Fibroblast of lung (primary cell): ENCODE measurements at regions not wholly inside any gene's neighbourhood (a gene's known extent, or its start where the extent isn't known, plus 50 kb on each side); places are given as distances from the start of the nearest gene placed in this dataset.

ENCODE experiments used
- DNase-seq, 2 donors: peaks; one replicate each; pipeline versions ENCODE4 v3.0.0 to v3.0.0-alpha.2; 2010; ENCODE audit warnings: low read depth in 2 of 2
- H2AFZ ChIP-seq: 2 replicates; pipeline ENCODE4 v1.5.1; 2012; ENCODE audit warnings: low read length, control low read depth, inconsistent platforms
- H3K27ac ChIP-seq: 2 replicates; pipeline ENCODE4 v1.5.1; 2011; ENCODE audit warnings: low read length, control low read depth; ENCODE audit not compliant: insufficient read depth
- H3K27me3 ChIP-seq: 2 replicates; pipeline ENCODE4 v1.5.1; 2011; ENCODE audit warnings: mild to moderate bottlenecking, low read length; ENCODE audit not compliant: control insufficient read depth, insufficient read depth
- H3K36me3 ChIP-seq: 2 replicates; pipeline ENCODE4 v1.5.1; 2011; ENCODE audit warnings: low read length; ENCODE audit not compliant: control insufficient read depth, insufficient read depth
- H3K4me1 ChIP-seq: 2 replicates; pipeline ENCODE4 v1.5.1; 2011; ENCODE audit warnings: low read length; ENCODE audit not compliant: control insufficient read depth, insufficient read depth; ENCODE audit errors: extremely low read depth
- H3K4me2 ChIP-seq: 2 replicates; pipeline ENCODE4 v1.5.1; 2011; ENCODE audit warnings: low read length, control low read depth; ENCODE audit not compliant: insufficient read depth; ENCODE audit errors: extremely low read depth
- H3K4me3 ChIP-seq, 4 experiments: fragments of 200-600 bp in 1 of 4; sonication (generic) in 1 of 4; replicated peaks in 1 of 4; 2 replicates each; pipeline ENCODE4 v1.5.1; 2011 to 2016; ENCODE audit warnings: low read length in 4 of 4, low read depth in 3 of 4, mild to moderate bottlenecking in 3 of 4, control low read depth in 2 of 4, inconsistent platforms in 1 of 4, mixed read lengths in 1 of 4; ENCODE audit not compliant: insufficient read depth in 1 of 4; ENCODE audit errors: control extremely low read depth in 1 of 4
- H3K79me2 ChIP-seq: 2 replicates; pipeline ENCODE4 v1.5.1; 2012; ENCODE audit warnings: mild to moderate bottlenecking, low read length, inconsistent platforms; ENCODE audit not compliant: control insufficient read depth, insufficient read depth
- H3K9ac ChIP-seq: 2 replicates; pipeline ENCODE4 v1.5.1; 2011; ENCODE audit warnings: mild to moderate bottlenecking, low read length, control low read depth; ENCODE audit not compliant: insufficient read depth
- H3K9me3 ChIP-seq: 2 replicates; pipeline ENCODE4 v1.5.1; 2012; ENCODE audit warnings: low read depth, low read length; ENCODE audit not compliant: control insufficient read depth, insufficient read depth
- H4K20me1 ChIP-seq: 2 replicates; pipeline ENCODE4 v1.5.1; 2011; ENCODE audit warnings: low read length; ENCODE audit not compliant: control insufficient read depth, insufficient read depth; ENCODE audit errors: extremely low read depth
- EZH2 ChIP-seq: IDR thresholded peaks from 2 replicates; pipeline ENCODE4 v1.5.1; 2012; ENCODE audit warnings: low read length, control low read depth, mild to moderate bottlenecking; ENCODE audit errors: missing control alignments
- TF ChIP-seq, protein P1 (sequence below), 2 donors: IDR thresholded peaks in 1 of 2; conservative IDR thresholded peaks in 1 of 2; 1 replicate in 1 of 2; 2 replicates in 1 of 2; pipeline ENCODE4 v1.5.1; 2011 to 2012; ENCODE audit warnings: low read length in 2 of 2, control low read depth in 1 of 2, inconsistent platforms in 1 of 2, low read depth in 1 of 2, mild to moderate bottlenecking in 1 of 2

DNA sequence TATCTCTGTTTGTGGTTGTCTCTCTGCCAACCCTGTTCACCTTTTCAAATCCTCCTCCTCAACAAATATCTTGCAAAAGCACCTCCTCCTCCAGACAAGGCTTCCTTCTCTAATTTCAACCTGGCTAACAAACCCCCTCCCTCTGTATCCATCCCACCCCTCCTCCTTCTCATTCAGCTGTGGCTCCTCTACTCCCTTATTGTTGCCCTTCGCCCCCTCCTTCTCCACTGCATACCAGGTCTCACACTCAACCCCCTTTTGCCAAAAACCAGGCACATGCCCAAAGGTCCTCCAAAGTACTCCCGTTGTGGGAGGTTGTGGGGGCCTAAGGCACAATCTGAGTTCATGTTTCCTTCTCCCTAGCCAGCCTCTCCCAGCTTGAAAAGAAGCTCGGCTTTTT is 110.6 kb downstream of the JRKL start:
- Histone ChIP-seq H2AFZ (no peak overlapping the region), H3K4me3 (no peak overlapping the region), H3K36me3 (no peaks in the 10 kb centered on the region), H4K20me1 (no peaks in the 10 kb centered on the region), H3K4me2 (no peak overlapping the region), H3K79me2 (no peaks in the 10 kb centered on the region), H3K4me1 (no peaks in the 10 kb centered on the region), H3K27ac (no peak overlapping the region), H3K9ac (no peak overlapping the region), H3K27me3 (no peaks in the 10 kb centered on the region), H3K9me3 (no peaks in the 10 kb centered on the region)
- DNase-seq, result no peak
- no peak for TF ChIP-seq EZH2

DNA sequence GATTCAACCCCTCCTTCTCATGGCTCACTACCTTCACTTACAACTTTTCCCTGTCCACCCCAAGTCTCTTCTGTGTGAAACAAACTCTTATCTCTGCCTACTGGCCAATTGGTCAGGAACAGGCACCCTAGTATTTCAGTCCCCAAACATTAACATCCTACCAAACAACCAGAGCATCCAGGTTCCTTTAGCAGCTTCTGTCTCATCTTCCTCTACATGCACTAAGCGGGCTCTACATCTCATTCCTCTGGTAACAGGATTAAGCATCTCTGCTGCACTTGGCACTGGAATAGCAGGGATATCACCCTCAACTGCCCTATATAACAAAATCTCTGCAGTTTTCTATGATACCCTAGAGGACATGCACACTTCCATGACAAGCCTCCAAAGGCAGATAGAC is 116.2 kb downstream of the JRKL start:
- TF ChIP-seq EZH2, result no peak
- TF ChIP-seq, protein P1, sequence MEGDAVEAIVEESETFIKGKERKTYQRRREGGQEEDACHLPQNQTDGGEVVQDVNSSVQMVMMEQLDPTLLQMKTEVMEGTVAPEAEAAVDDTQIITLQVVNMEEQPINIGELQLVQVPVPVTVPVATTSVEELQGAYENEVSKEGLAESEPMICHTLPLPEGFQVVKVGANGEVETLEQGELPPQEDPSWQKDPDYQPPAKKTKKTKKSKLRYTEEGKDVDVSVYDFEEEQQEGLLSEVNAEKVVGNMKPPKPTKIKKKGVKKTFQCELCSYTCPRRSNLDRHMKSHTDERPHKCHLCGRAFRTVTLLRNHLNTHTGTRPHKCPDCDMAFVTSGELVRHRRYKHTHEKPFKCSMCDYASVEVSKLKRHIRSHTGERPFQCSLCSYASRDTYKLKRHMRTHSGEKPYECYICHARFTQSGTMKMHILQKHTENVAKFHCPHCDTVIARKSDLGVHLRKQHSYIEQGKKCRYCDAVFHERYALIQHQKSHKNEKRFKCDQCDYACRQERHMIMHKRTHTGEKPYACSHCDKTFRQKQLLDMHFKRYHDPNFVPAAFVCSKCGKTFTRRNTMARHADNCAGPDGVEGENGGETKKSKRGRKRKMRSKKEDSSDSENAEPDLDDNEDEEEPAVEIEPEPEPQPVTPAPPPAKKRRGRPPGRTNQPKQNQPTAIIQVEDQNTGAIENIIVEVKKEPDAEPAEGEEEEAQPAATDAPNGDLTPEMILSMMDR (conservative IDR thresholded peaks at IDR 0.05 in 1 of 2, IDR thresholded peaks at IDR 0.05 in 1 of 2; ENCODE audit: low read depth in 1 of 2, low read length in 2 of 2), result no peak
- H3K9me3 ChIP-seq, result no peaks in the 10 kb centered on the region

GRCh38 chr11:96506953-96507354 is 117.1 kb downstream of the JRKL start:
- H3K9me3 ChIP-seq, result no peaks in the 10 kb centered on the region
- H3K27ac ChIP-seq, result no peak overlapping the region
- DNase-seq, result no peak
- no peaks in the 10 kb centered on the region for H4K20me1 ChIP-seq
- H3K79me2 ChIP-seq, result no peaks in the 10 kb centered on the region
- H3K36me3 ChIP-seq, result no peaks in the 10 kb centered on the region
- no peaks in the 10 kb centered on the region for H3K27me3 ChIP-seq
- H3K9ac ChIP-seq, result no peak overlapping the region
- no peak overlapping the region for H3K4me3 ChIP-seq
- no peak overlapping the region for H2AFZ ChIP-seq
- H3K4me1 ChIP-seq, result no peaks in the 10 kb centered on the region
- no peak overlapping the region for H3K4me2 ChIP-seq
- TF ChIP-seq EZH2, result no peak
- TF ChIP-seq, protein P1 (conservative IDR thresholded peaks at IDR 0.05 in 1 of 2, IDR thresholded peaks at IDR 0.05 in 1 of 2; ENCODE audit: low read depth in 1 of 2, low read length in 2 of 2), result no peak

More for the DNA sequence above, 116.2 kb downstream of the JRKL start:
- H3K4me1 ChIP-seq, result no peaks in the 10 kb centered on the region
- no peaks in the 10 kb centered on the region for H3K36me3 ChIP-seq
- H3K9ac ChIP-seq, result no peak overlapping the region
- no peaks in the 10 kb centered on the region for H3K27me3 ChIP-seq
- no peaks in the 10 kb centered on the region for H4K20me1 ChIP-seq
- H3K4me3 ChIP-seq, result no peak overlapping the region
- DNase-seq, result no peak
- H3K27ac ChIP-seq, result no peak overlapping the region
- no peak overlapping the region for H3K4me2 ChIP-seq
- H2AFZ ChIP-seq, result no peak overlapping the region
- no peaks in the 10 kb centered on the region for H3K79me2 ChIP-seq
